Stimulated activated CD4-positive, alpha-beta T cell treated with anti-CD3 and anti-CD28 coated beads, Interleukin-2, amount 100 ng/mL, for 24 hours (primary cell): ENCODE measurements at regions not wholly inside any gene's neighbourhood (a gene's known extent, or its start where the extent isn't known, plus 50 kb on each side); places are given as distances from the start of the nearest gene placed in this dataset.
"Not testable (repeated sequence)": the region's sequence is repeated elsewhere in the genome, so short reads cannot be mapped to it uniquely, and the experiment has no call there.

Experiments
- DNase-seq, 2 donors: peaks; one replicate each; pipeline ENCODE4 v3.0.0-alpha.2; 2020

- no peak for DNase-seq
These were observed 493.8 kb downstream of the RPS29 start for GRCh38 chr14:49092345-49092744.

- DNase-seq = no peak
These were observed 497.1 kb downstream of the RPS29 start for GRCh38 chr14:49089107-49089506.

GRCh38 chr14:49073292-49073691, 512.9 kb downstream of the RPS29 start:
- not testable (repeated sequence) for DNase-seq

- DNase-seq = no peak
These were observed 527.7 kb downstream of the RPS29 start for GRCh38 chr14:49058511-49058910.

GRCh38 chr14:49057838-49058510, 528.2 kb downstream of the RPS29 start:
- DNase-seq = no peak

GRCh38 chr14:49056021-49056420, 530.2 kb downstream of the RPS29 start:
- no peak for DNase-seq

GRCh38 chr14:49052521-49052920, 533.7 kb downstream of the RPS29 start:
- DNase-seq = no peak

- no peak for DNase-seq
These were observed 534.7 kb downstream of the RPS29 start for GRCh38 chr14:49051328-49052060.

GRCh38 chr14:49050822-49051221, 535.4 kb downstream of the RPS29 start:
- DNase-seq = no peak

- DNase-seq = no peak
These were observed 536.5 kb downstream of the RPS29 start for GRCh38 chr14:49049711-49050110.

- DNase-seq = no peak
These were observed 541.2 kb downstream of the RPS29 start for GRCh38 chr14:49044981-49045380.

- no peak for DNase-seq
These were observed 549.1 kb downstream of the RPS29 start for GRCh38 chr14:49036984-49037516.

- DNase-seq = no peak
These were observed 549.9 kb downstream of the RPS29 start for GRCh38 chr14:49036266-49036665.

- no peak for DNase-seq
These were observed 553.0 kb downstream of the RPS29 start for GRCh38 chr14:49033131-49033530.

GRCh38 chr14:49031710-49032109, 554.5 kb downstream of the RPS29 start:
- not testable (repeated sequence) for DNase-seq

GRCh38 chr14:49019467-49020115, 566.6 kb downstream of the RPS29 start:
- no peak for DNase-seq

GRCh38 chr14:49017447-49017846, 568.7 kb downstream of the RPS29 start:
- DNase-seq = no peak

- DNase-seq = no peak
These were observed 569.8 kb downstream of the RPS29 start for GRCh38 chr14:49016381-49016780.

GRCh38 chr14:49014476-49014875, 571.7 kb downstream of the RPS29 start:
- DNase-seq = no peak

- no peak for DNase-seq
These were observed 577.8 kb downstream of the RPS29 start for GRCh38 chr14:49008363-49008762.

GRCh38 chr14:48991141-48991540, 595.0 kb downstream of the RPS29 start:
- DNase-seq = no peak

GRCh38 chr14:48983351-48983888, 602.8 kb downstream of the RPS29 start:
- DNase-seq = no peak

- no peak for DNase-seq
These were observed 611.2 kb downstream of the RPS29 start for GRCh38 chr14:48974994-48975393.

GRCh38 chr14:48973151-48973550, 613.0 kb downstream of the RPS29 start:
- no peak for DNase-seq
